Pancreas (tissue), 10 donors: ENCODE measurements at regions not wholly inside any gene's neighbourhood (a gene's known extent, or its start where the extent isn't known, plus 50 kb on each side); places are given as distances from the start of the nearest gene placed in this dataset.

Source experiments
- ATAC-seq, 4 donors: fragments of 200-7000 bp; cut with Tn5 transposase; one replicate each; pipeline versions ENCODE4 v1.8.0 to v1.9.1; 2020; ENCODE audit warnings: mild to moderate bottlenecking in 4 of 4, moderate library complexity in 4 of 4
- DNase-seq, 6 donors: peaks; one replicate each; pipeline ENCODE4 v3.0.0-alpha.2; 2020
- FAIRE-seq: peaks from 2 replicates; lab custom pipeline; 2012; peaks lifted over from hg19 to GRCh38; lab: Jason Lieb, UNC
- H3K27ac ChIP-seq, 4 donors: fragments of 200-600 bp; sonication (generic); 1 replicate in 3 of 4; 2 replicates in 1 of 4; pipeline versions ENCODE4 v1.5.0 to v1.8.0; 2020
- H3K27me3 ChIP-seq, 4 donors: fragments of 200-600 bp; one replicate each; pipeline ENCODE4 v1.8.0; 2021
- H3K36me3 ChIP-seq, 3 donors: fragments of 200-600 bp; sonication (generic) in 1 of 3; one replicate each; pipeline versions ENCODE4 v1.5.0 to v1.8.0; 2020 to 2021
- H3K4me1 ChIP-seq, 3 donors: fragments of 200-600 bp; one replicate each; pipeline ENCODE4 v1.8.0; 2021
- H3K4me3 ChIP-seq, 4 donors: fragments of 200-600 bp; sonication (generic) in 2 of 4; one replicate each; pipeline versions ENCODE4 v1.5.0 to v1.8.0; 2020 to 2021
- H3K9me3 ChIP-seq, 4 donors: fragments of 200-600 bp; one replicate each; pipeline ENCODE4 v1.8.0; 2021
- CTCF ChIP-seq, 4 donors: fragments of 200-600 bp; sonication (generic) in 3 of 4; IDR thresholded peaks; one replicate each; pipeline versions ENCODE4 v1.5.0 to v1.8.0; 2021; ENCODE audit warnings: antibody characterized with exemption in 4 of 4
- WGBS, 2 donors: extraction: QIAGEN DNeasy Blood & Tissue Kit; methylation state at CpG; one replicate each; pipeline ENCODE4 v1.1.7; 2013; 5-methylcytosine and 5-hydroxymethylcytosine counted together
- intact Hi-C, 3 donors: fragments of 100-400 bp; cut with DNase I; formaldehyde crosslinking; loops; one replicate each; pipeline versions ENCODE4 v1.11.1 to v1.14.2; 2022
- donor health status: healthy with polysubstance abuse.
- donor health status: DM: no; HTN: no; CAD: no; lungs with moderate emphysema.
- donor health status: DM: no; HTN: no; CAD: no.
- donor health status: control.
- donor health status: control.
- donor health status: Bipolar disorder and iron deficiency.
- donor health status: DM: yes; HTN: yes; CAD: no.
- donor health status: DM: no; HTN: no; CAD: no.
- donor health status: DM: no; HTN: no; CAD: no.
- donor health status: DM: yes; HTN: yes; CAD: no.

GRCh38 chr1:175894581-175894980, 151.2 kb upstream of the TNR start:
- no peak for TF ChIP-seq CTCF (IDR thresholded peaks at IDR 0.05)
- no peak overlapping the region for H3K4me3 ChIP-seq
- no peaks in the 10 kb centered on the region for H3K36me3 ChIP-seq
- 92 to 97% methylated on average over 1 of the region's 1 CpG for WGBS, 2 donors
- H3K9me3 ChIP-seq: no peaks in the 10 kb centered on the region
- no peaks in the 10 kb centered on the region for H3K27me3 ChIP-seq
- no peak overlapping the region for H3K27ac ChIP-seq
- ATAC-seq: no peak
- no peaks in the 10 kb centered on the region for H3K4me1 ChIP-seq
- intact Hi-C loops: no loop called here
- no peak for FAIRE-seq
- DNase-seq: no peak

- no peak for TF ChIP-seq CTCF (IDR thresholded peaks at IDR 0.05)
- H3K4me3 ChIP-seq: no peak overlapping the region
- H3K9me3 ChIP-seq: no peaks in the 10 kb centered on the region
- DNase-seq (no peak), FAIRE-seq (no peak), ATAC-seq (no peak)
- H3K4me1 ChIP-seq: no peaks in the 10 kb centered on the region
- intact Hi-C loops: no loop called here
- H3K36me3 ChIP-seq: no peaks in the 10 kb centered on the region
- no peaks in the 10 kb centered on the region for H3K27me3 ChIP-seq
- WGBS, 2 donors: 74 to 77% methylated on average over 3 of the region's 3 CpGs
- H3K27ac ChIP-seq: no peak overlapping the region
These were observed 149.8 kb upstream of the TNR start for GRCh38 chr1:175893192-175893591.

GRCh38 chr1:175892686-175893085, 149.3 kb upstream of the TNR start:
- Histone ChIP-seq H3K36me3 (no peaks in the 10 kb centered on the region), H3K27me3 (no peaks in the 10 kb centered on the region), H3K4me3 (no peak overlapping the region), H3K27ac (no peak overlapping the region), H3K4me1 (no peaks in the 10 kb centered on the region), H3K9me3 (no peaks in the 10 kb centered on the region)
- no peak for TF ChIP-seq CTCF (IDR thresholded peaks at IDR 0.05)
- intact Hi-C loops: no loop called here
- ATAC-seq: no peak
- no peak for DNase-seq
- FAIRE-seq: no peak
- 77 to 78% methylated on average over 5 of the region's 5 CpGs for WGBS, 2 donors

- 77% methylated on average over 10 of the region's 10 CpGs for WGBS, 2 donors
- Histone ChIP-seq H3K4me1 (no peaks in the 10 kb centered on the region), H3K9me3 (no peaks in the 10 kb centered on the region), H3K36me3 (no peaks in the 10 kb centered on the region), H3K4me3 (no peak overlapping the region), H3K27ac (no peak overlapping the region), H3K27me3 (no peaks in the 10 kb centered on the region)
- intact Hi-C loops: no loop called here
- ATAC-seq: no peak
- FAIRE-seq: no peak
- DNase-seq: no peak
- TF ChIP-seq CTCF (IDR thresholded peaks at IDR 0.05): no peak
These were observed 148.5 kb upstream of the TNR start for GRCh38 chr1:175891783-175892309.

GRCh38 chr1:175890958-175891357, 147.6 kb upstream of the TNR start:
- DNase-seq (no peak), ATAC-seq (no peak), FAIRE-seq (no peak)
- no peak for TF ChIP-seq CTCF (IDR thresholded peaks at IDR 0.05)
- WGBS, 2 donors: 91 to 96% methylated on average over 7 of the region's 7 CpGs
- no peaks in the 10 kb centered on the region for H3K27me3 ChIP-seq
- H3K27ac ChIP-seq: no peak overlapping the region
- intact Hi-C loops: no loop called here
- H3K4me3 ChIP-seq: no peak overlapping the region
- H3K4me1 ChIP-seq: no peaks in the 10 kb centered on the region
- no peaks in the 10 kb centered on the region for H3K9me3 ChIP-seq
- H3K36me3 ChIP-seq: no peaks in the 10 kb centered on the region
